ENCODE measurements at regions not wholly inside any gene's neighbourhood (a gene's known extent, or its start where the extent isn't known, plus 50 kb on each side); places are given as distances from the start of the nearest gene placed in this dataset.

- DNase-seq, result no peak
Measured at GRCh38 chr1:2890221-2890850, 88.8 kb upstream of the TTC34 start.

DNA sequence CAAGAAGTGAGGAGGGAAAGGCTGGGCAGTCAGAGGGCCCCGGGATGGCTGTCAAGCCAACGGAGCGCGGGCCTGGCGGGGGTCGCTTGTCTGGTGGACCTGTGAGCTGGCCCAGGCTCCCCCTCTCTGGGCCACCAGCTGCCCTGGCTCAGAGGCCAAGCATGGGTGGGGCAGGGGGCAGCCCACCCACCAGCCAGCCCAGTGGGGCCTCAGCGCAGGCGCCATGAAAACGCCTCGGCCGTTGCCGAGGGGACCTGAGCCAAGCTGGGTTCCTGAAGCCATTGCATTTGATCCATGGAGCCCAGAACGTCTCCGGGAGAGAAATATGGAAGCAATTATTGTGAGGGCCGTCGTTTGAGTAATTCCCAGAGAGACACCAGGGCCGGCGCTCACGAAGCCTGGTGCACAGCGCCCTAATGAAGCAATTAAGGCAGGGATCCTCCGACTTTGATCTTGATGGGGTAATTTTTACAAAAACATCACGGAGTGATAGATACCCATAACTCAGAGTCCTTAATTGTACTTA, 90.5 kb upstream of the TTC34 start:
- DNase-seq, result no peak

DNA sequence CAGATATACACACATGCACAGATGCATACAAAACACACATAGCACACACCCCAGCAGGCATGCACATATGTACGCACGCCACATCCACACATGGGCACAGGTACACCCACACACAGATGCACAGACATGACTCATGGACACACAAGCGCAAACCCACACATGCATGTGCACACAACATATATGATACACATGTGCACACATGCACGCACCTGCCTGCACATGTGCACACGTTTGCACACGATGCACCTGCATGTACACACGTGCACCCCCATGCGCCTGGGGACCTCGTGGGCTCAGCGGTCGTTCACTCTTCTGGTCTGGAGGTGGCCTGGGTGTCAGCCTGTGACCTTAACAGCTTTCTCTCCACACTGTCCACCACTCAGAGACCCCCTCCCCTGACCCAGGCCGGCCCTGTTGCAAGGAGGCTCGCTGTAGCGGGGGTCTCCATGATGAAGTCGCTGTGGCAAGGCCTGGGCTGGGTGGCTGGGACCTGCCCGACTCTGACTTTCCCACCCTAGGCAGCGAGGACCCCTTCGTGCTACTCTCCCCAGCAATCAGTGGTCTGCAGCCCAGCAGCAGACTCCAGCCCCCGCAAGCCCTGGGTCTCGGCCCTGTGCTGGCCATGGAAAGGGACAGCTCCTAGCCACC, 92.1 kb upstream of the TTC34 start:
- DNase-seq, result no peak

DNA sequence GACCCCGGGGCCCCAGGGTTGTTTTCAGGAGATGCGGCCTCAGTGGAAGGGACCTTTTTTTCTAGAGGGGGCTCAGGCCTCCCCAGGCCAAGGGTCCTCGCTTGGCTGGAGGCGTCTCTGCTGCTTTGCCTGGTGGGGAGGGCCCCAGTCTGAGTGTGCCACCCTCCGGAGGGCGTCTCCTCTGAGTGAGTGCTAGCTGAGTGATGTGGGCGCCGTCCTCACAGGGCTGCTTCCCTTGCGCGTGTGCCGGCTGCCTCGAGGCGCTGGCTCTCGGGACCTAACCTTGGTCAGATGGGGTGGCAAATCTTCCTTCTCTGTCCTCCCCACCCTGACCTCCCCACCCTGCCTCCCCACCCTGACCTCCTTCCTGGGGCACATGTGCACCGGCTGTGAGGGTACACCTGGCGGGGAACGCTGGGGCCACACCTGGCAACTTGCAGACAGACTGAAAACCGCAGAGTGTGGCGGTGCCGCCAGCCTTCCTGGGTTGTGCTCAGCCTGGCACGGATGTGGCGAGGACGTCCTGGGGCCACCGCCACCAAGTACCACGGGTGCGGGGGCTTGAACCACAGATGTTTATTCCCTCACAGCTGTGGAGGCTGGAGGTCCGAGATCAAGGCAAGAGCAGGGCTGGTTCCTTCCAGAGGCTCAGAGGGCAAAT, 93.0 kb upstream of the TTC34 start:
- DNase-seq, result peak; percentile 25 to 30

DNA sequence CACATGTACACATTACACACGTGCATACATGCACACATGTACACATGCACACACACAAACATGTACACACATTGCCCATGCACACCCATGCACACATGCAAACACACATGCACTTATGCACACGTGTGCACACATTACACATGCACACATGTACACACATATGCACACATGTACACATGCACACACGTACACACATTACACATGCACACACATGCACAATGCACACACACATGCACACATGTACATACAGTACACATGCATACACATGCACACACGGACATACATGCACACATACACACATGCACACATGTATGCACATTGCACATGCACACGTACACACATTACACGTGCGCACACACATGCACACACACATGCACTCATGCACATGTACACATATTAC, 95.3 kb upstream of the TTC34 start:
- no peak for DNase-seq

DNA sequence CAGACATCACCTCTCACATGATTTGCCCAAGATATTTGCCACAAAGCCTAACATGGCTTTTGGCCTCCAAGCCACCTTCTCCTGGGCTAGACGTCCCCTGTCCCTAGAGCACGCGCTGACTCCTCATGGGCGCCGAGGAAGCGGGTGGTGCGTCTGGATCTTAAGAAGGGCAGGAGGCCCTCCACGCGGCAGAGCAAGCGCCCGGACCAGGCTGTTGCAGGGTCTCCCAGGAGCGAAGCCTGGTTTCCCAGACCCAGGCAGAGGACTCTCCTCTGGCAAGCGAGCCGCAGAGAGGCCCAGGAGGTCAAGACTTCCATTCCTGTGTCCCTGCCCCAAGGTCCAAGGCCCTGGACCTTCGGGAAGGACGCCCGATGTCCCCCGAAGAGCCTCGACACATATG, 101.7 kb upstream of the TTC34 start:
- DNase-seq, result no peak

GRCh38 chr1:2904191-2904590, 102.7 kb upstream of the TTC34 start:
- DNase-seq, result no peak

DNA sequence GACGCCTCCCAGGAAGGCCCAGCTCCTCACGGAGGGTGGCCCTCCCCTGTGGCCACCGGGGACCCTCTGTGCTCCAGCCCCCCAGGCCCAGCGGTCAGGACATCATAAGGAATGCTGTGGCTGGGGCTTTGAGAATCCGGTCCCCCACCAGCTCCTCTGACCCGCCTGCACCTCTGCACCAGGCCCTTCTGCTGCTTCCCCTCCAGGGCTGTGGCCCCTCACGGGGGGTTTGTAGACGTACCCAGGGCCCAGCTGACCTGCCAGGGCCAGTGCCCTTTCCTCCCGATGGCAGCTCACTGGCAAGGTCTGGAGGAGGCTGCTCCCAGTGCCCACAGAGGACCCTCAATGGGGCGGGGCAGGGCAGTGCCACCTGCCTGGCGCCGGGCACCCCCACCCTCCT, 103.9 kb upstream of the TTC34 start:
- DNase-seq, result no peak

- no peak for DNase-seq
Measured at GRCh38 chr1:2906085-2906484, 104.6 kb upstream of the TTC34 start.

GRCh38 chr1:2906620-2907019, 105.1 kb upstream of the TTC34 start:
- no peak for DNase-seq

DNA sequence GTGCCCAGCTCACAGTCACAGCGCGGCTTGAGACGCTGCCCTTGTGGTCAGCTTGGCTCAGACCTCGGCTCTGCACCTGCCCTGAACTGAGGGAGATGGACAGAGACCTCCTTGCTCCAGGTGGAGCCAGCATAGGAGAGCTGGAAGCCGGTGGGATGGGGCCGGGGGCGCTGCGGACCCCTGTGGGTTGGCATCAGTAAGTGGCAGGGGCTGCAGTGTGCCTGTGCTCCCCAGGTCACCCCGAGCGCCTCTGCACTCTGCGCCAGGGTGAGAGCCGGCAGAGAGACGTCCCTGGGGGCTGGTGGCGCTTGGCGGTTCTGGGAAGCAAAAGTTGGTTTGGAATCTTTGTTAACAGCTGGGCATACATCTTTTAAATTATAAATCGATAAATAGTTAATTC, 105.6 kb upstream of the TTC34 start:
- no peak for DNase-seq

DNA sequence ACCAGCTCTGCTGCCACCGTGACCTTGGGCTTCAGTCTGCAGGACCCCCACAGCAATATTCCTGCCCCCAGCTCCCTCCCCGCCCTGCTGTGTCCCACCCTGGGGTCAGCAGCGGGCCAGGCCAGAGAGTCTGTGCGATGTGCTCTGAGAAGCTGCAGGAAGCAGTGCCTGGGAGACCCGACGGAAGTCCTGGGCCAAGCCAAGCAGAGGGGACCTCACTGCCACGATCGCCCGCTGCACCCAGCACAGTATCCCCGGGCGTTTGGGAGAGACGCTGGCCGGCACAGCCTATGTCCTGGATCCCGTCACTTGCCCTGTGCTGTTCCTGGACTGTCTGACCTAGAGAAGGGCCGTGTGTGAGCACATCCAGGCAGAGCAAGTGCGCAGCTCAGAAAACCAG, 106.6 kb upstream of the TTC34 start:
- no peak for DNase-seq

DNA sequence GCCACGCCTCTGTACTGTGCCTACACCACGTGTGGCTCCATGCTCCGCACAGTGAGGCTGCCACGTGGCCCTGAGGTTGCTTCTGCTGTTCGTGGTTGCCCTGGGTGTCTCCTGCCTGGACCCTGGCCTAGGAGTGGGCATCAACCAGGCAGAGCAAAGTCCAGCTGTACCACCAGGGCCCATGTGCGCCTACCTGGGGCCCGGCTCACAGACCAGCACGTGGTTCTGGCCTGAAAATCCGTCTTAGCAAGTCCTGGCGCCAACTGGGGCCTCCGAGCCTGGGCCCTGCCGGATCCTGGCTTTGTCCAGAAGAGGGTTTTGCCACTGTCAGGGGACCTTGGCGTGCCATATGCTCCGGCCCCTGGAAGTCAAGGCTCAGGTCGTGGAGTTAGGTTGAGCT, 107.1 kb upstream of the TTC34 start:
- DNase-seq, result no peak

DNA sequence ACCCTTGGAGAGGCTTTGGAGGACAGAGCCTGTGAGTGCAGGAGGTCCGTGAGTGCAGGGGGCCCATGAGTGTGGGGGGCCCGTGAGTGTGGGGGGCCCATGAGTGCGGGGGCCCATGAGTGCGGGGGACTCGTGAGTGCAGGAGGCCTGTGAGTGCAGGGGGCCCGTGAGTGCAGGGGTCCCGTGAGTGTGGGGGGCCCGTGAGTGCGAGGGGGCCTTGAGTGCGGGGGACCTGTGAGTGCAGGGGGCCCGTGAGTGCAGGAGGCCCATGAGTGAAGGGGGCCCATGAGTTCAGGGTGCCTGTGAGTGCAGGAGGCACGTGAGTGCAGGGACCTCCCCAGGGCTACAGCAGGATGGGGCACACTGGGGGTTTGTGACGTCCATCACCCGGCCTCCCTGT, 108.3 kb upstream of the TTC34 start:
- no peak for DNase-seq

GRCh38 chr1:2910211-2910610, 108.7 kb upstream of the TTC34 start:
- DNase-seq, result no peak

- no peak for DNase-seq
Measured at GRCh38 chr1:2911421-2912178, 109.7 kb upstream of the ACTRT2 start.

DNA sequence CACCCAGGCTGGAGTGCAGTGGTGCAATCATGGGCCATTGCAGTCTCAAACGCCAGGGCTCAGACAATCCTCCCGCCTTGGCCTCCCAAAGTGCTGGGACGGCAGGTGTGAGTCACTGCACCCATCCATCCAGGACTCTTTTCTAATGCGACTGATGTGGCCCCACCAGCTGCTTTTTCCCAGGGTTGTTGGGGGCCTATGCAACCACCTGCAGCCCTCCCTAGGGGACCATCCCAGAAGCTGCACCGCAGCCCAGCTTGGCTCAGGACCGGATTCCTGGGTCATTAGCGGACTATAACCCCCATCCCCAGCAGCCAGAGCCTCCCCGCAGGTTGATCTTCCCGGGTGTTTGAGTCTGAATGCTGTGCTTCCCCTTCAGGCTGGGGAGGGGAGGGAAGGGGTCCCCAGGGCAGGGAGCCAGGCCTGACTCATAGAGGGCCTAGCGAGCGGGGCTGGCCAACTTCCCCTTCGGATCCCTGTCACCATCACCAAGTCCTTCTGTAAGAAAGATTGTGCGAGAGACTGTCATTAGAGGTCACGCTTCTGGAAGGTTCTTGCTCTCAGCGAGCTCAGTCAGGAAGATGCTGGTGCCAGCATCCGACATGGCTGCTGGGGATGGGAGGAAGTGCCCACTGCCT, 108.7 kb upstream of the ACTRT2 start:
- DNase-seq, result no peak

DNA sequence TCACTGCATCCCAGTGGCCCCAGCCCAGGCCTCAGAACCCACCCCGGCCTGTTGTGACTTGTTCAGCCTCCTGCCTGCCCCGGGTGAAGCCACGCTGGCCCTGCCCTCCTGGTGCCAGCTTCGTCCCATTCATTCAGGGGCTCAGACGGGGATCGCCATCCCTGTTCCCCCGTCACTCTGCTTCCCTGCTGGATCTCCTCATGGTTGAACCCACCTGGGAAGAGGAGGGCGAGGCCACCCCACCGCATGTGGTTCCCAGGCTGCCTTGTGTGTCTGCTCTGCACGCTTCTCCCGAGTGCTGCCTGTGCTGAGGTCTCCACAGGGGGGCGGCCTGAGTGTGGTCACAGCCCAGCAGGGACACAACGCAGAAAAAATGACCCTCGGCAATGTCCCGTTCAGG, 108.2 kb upstream of the ACTRT2 start:
- no peak for DNase-seq

GRCh38 chr1:2914702-2915101, 106.6 kb upstream of the ACTRT2 start:
- no peak for DNase-seq

GRCh38 chr1:2916153-2916552, 105.1 kb upstream of the ACTRT2 start:
- DNase-seq, result no peak

GRCh38 chr1:2916706-2917105, 104.6 kb upstream of the ACTRT2 start:
- DNase-seq, result no peak

- no peak for DNase-seq
Measured at GRCh38 chr1:2917284-2917683, 104.0 kb upstream of the ACTRT2 start.

- no peak for DNase-seq
Measured at GRCh38 chr1:2918441-2918840, 102.8 kb upstream of the ACTRT2 start.
